Neuronal stem cell (in vitro differentiated cells): ENCODE measurements at regions not wholly inside any gene's neighbourhood (a gene's known extent, or its start where the extent isn't known, plus 50 kb on each side); places are given as distances from the start of the nearest gene placed in this dataset.
"Not testable (repeated sequence)": the region's sequence is repeated elsewhere in the genome, so short reads cannot be mapped to it uniquely, and the experiment has no call there.

Experiments used
- DNase-seq: peaks from one replicate; pipeline ENCODE4 v3.0.0-alpha.2; 2013; ENCODE audit warnings: low spot score
- H2AFZ ChIP-seq: one replicate; pipeline ENCODE4 v1.6.1; 2013; ENCODE audit warnings: mild to moderate bottlenecking, low read length, inconsistent platforms
- H2AK5ac ChIP-seq: 2 replicates; pipeline ENCODE4 v1.6.1; 2013; ENCODE audit warnings: low read depth, mild to moderate bottlenecking, inconsistent platforms, low read length, moderate library complexity, mixed read lengths
- H2BK120ac ChIP-seq: 2 replicates; pipeline ENCODE4 v1.6.1; 2013; ENCODE audit warnings: low read depth, mild to moderate bottlenecking, inconsistent platforms, low read length, moderate library complexity, mixed read lengths
- H2BK12ac ChIP-seq: one replicate; pipeline ENCODE4 v1.6.1; 2013; ENCODE audit warnings: low read length, inconsistent platforms
- H2BK15ac ChIP-seq: 2 replicates; pipeline ENCODE4 v1.6.1; 2013; ENCODE audit warnings: mild to moderate bottlenecking, low read length, inconsistent platforms, mixed read lengths
- H2BK5ac ChIP-seq: one replicate; pipeline ENCODE4 v1.6.1; 2013; ENCODE audit warnings: inconsistent platforms, mild to moderate bottlenecking, low read length, moderate library complexity
- H3K14ac ChIP-seq: one replicate; pipeline ENCODE4 v1.6.1; 2013; ENCODE audit warnings: low read length, inconsistent platforms
- H3K18ac ChIP-seq: 2 replicates; pipeline ENCODE4 v1.6.1; 2013; ENCODE audit warnings: low read length, inconsistent platforms
- H3K23ac ChIP-seq: 2 replicates; pipeline ENCODE4 v1.6.1; 2013; ENCODE audit warnings: low read depth, mild to moderate bottlenecking, mixed read lengths, low read length, inconsistent platforms; ENCODE audit not compliant: poor library complexity
- H3K27ac ChIP-seq: replicated peaks from 3 replicates; pipeline ENCODE4 v1.5.1; 2013; ENCODE audit warnings: low read length, inconsistent platforms
- H3K27me3 ChIP-seq, 3 experiments: 2 replicates each; pipeline ENCODE4 v1.6.1; 2013; ENCODE audit warnings: low read length in 3 of 3, mild to moderate bottlenecking in 2 of 3, inconsistent platforms in 1 of 3, low read depth in 1 of 3, mixed read lengths in 1 of 3, moderate library complexity in 1 of 3; ENCODE audit not compliant: control insufficient read depth in 3 of 3, insufficient read depth in 3 of 3
- H3K36me3 ChIP-seq, 2 donors: replicated peaks in 1 of 2; 2 replicates each; pipeline ENCODE4 v1.6.1; 2013; ENCODE audit warnings: low read length in 2 of 2; ENCODE audit not compliant: control insufficient read depth in 2 of 2, insufficient read depth in 2 of 2
- H3K4ac ChIP-seq: 2 replicates; pipeline ENCODE4 v1.6.1; 2013; ENCODE audit warnings: inconsistent platforms, mild to moderate bottlenecking, low read length, moderate library complexity
- H3K4me1 ChIP-seq, 2 donors: 1 replicate in 1 of 2; 2 replicates in 1 of 2; pipeline ENCODE4 v1.6.1; 2013; ENCODE audit warnings: low read length in 2 of 2, low read depth in 1 of 2; ENCODE audit not compliant: control insufficient read depth in 2 of 2, insufficient read depth in 1 of 2
- H3K4me2 ChIP-seq: one replicate; pipeline ENCODE4 v1.6.1; 2013; ENCODE audit warnings: mild to moderate bottlenecking, low read length, inconsistent platforms; ENCODE audit not compliant: insufficient read depth, poor library complexity, severe bottlenecking
- H3K4me3 ChIP-seq, 2 donors: 2 replicates each; pipeline ENCODE4 v1.5.1; 2013; ENCODE audit warnings: low read length in 2 of 2, mild to moderate bottlenecking in 2 of 2, inconsistent platforms in 1 of 2, moderate library complexity in 1 of 2
- H3K79me1 ChIP-seq: one replicate; pipeline ENCODE4 v1.6.1; 2013; ENCODE audit warnings: low read depth, mild to moderate bottlenecking, inconsistent platforms, low read length, moderate library complexity
- H3K9ac ChIP-seq: one replicate; pipeline ENCODE4 v1.6.1; 2013; ENCODE audit warnings: mild to moderate bottlenecking, low read depth, low read length, inconsistent platforms; ENCODE audit not compliant: poor library complexity
- H3K9me3 ChIP-seq, 2 donors: replicated peaks in 1 of 2; 2 replicates each; pipeline versions ENCODE3 to v1.6.1; 2013; ENCODE audit warnings: low read length in 2 of 2, mild to moderate bottlenecking in 2 of 2, inconsistent platforms in 1 of 2, low read depth in 1 of 2, mixed read lengths in 1 of 2, moderate library complexity in 1 of 2; ENCODE audit not compliant: control insufficient read depth in 2 of 2, insufficient read depth in 1 of 2
- H4K8ac ChIP-seq: one replicate; pipeline ENCODE4 v1.6.1; 2013; ENCODE audit warnings: low read depth, mild to moderate bottlenecking, inconsistent platforms, low read length, moderate library complexity
- H4K91ac ChIP-seq: one replicate; pipeline ENCODE4 v1.6.1; 2013; ENCODE audit warnings: low read length, low read depth, mild to moderate bottlenecking, inconsistent platforms; ENCODE audit not compliant: poor library complexity
- WGBS, 2 donors: extraction: QIAGEN DNeasy Blood & Tissue Kit; methylation state at CpG; one replicate each; pipeline ENCODE4 v1.1.7; 2013; ENCODE audit warnings: missing lambda C conversion rate in 2 of 2, mixed read lengths in 1 of 2; ENCODE audit not compliant: insufficient read length in 2 of 2, insufficient replicate concordance in 1 of 2; ENCODE audit errors: extremely low coverage in 2 of 2; 5-methylcytosine and 5-hydroxymethylcytosine counted together

GRCh38 chr4:162836258-162836657, 330.4 kb downstream of the NAF1 start:
- H3K14ac ChIP-seq, H3K4me3 ChIP-seq, DNase-seq, H4K91ac ChIP-seq, H2BK5ac ChIP-seq, H3K27me3 ChIP-seq, H3K36me3 ChIP-seq, H3K4me1 ChIP-seq, H2BK12ac ChIP-seq, H3K4ac ChIP-seq, H3K27ac ChIP-seq, H2AK5ac ChIP-seq, H2BK120ac ChIP-seq, H2BK15ac ChIP-seq, H4K8ac ChIP-seq, H3K23ac ChIP-seq, H3K79me1 ChIP-seq, H3K18ac ChIP-seq, H3K9me3 ChIP-seq, H3K4me2 ChIP-seq, H3K9ac ChIP-seq, H2AFZ ChIP-seq: not testable (repeated sequence)
- WGBS, 2 donors = no CpG with 5 or more reads among the region's 6 CpGs

GRCh38 chr4:162830899-162831298, 335.8 kb downstream of the NAF1 start:
- Histone ChIP-seq H3K18ac (no peak overlapping the region), H3K4ac (no peak overlapping the region), H4K8ac (no peak overlapping the region), H3K4me1 (no peaks in the 10 kb centered on the region), H3K79me1 (no peaks in the 10 kb centered on the region), H3K36me3 (no peaks in the 10 kb centered on the region), H3K27me3 (no peaks in the 10 kb centered on the region), H2BK12ac (no peak overlapping the region), H2AFZ (no peak overlapping the region), H4K91ac (no peak overlapping the region), H3K4me3 (no peak overlapping the region), H3K9ac (no peak overlapping the region), H3K27ac (no peak overlapping the region), H3K23ac (no peak overlapping the region), H2BK15ac (no peak overlapping the region), H3K9me3 (no peaks in the 10 kb centered on the region), H3K14ac (no peak overlapping the region), H2AK5ac (no peak overlapping the region), H2BK120ac (no peak overlapping the region), H3K4me2 (no peak overlapping the region), H2BK5ac (no peak overlapping the region)
- no peak for DNase-seq
- WGBS, 2 donors = no CpG with 5 or more reads among the region's 3 CpGs

DNA sequence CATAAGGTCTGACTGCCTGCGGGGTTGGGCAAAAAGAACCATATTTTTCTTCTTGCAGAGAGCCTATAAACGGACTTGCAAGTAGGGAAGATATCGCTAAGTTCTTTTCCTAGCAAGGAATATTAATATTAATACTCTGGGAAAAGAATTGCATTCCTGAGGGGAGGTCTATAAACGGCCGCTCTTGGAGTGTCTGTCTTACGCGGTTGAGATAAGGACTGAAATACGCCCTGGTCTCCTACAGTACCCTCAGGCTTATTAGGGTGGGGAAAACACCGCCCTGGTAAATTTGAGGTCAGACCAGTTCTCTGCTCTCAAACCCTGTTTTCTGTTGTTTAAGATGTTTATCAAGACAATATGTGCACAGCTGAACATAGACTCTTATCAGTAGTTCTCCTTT, 349.3 kb downstream of the NAF1 start:
- H4K8ac ChIP-seq = not testable (repeated sequence)

DNA sequence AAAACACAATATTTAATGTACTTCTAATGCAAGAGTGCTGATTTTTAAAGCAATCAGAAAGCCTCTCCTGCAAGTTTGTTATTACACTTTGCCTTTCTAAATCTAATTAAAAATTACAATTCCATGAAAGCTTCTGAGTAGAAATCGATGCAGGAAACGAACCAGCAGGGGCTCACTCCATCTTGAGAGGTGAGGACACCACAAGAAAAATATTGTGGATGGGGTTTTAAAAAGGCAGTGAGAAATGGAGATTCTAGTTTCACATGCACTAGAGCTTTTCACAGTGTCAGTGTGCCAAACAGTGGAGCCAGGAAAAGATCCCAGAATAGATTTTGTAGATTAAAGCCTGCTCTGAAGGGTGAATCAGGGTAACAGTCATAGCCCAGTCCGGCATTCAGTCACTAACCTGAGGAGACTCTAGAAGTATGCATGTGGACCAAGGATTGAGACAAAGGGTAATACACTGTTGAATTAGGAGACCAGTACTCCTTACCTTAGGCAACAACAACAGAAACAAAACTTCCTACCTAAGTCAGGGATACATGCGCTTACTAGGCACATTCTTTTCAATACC, 362.3 kb downstream of the NAF1 start:
- WGBS, 2 donors = no CpG with 5 or more reads among the region's 4 CpGs
- Histone ChIP-seq H3K36me3 (no peaks in the 10 kb centered on the region), H3K14ac (no peak overlapping the region), H4K91ac (no peak overlapping the region), H3K27me3 (no peaks in the 10 kb centered on the region), H3K9me3 (no peaks in the 10 kb centered on the region), H3K27ac (no peak overlapping the region), H3K4me3 (no peak overlapping the region), H3K18ac (no peak overlapping the region), H3K4me2 (no peak overlapping the region), H3K9ac (no peak overlapping the region), H4K8ac (no peak overlapping the region), H2AFZ (no peak overlapping the region), H3K23ac (no peak overlapping the region), H3K4me1 (no peaks in the 10 kb centered on the region), H2BK12ac (no peak overlapping the region), H3K79me1 (no peaks in the 10 kb centered on the region), H2BK15ac (no peak overlapping the region), H2AK5ac (no peak overlapping the region), H3K4ac (no peak overlapping the region), H2BK120ac (no peak overlapping the region), H2BK5ac (no peak overlapping the region)
- DNase-seq = no peak

More for the DNA sequence above, 349.3 kb downstream of the NAF1 start:
- H2AFZ ChIP-seq, H3K27ac ChIP-seq, H2AK5ac ChIP-seq, H4K91ac ChIP-seq, H3K9ac ChIP-seq, H3K4me1 ChIP-seq, H3K14ac ChIP-seq, H3K23ac ChIP-seq, DNase-seq, H3K9me3 ChIP-seq, H3K79me1 ChIP-seq, H3K4me2 ChIP-seq, H3K27me3 ChIP-seq, H3K4ac ChIP-seq, H3K36me3 ChIP-seq, H3K18ac ChIP-seq, H3K4me3 ChIP-seq, H2BK5ac ChIP-seq, H2BK12ac ChIP-seq, H2BK120ac ChIP-seq, H2BK15ac ChIP-seq: not testable (repeated sequence)
- no CpG with 5 or more reads among the region's 9 CpGs for WGBS, 2 donors
